Sciatic nerve (tissue), 2 donors: ENCODE measurements at regions not wholly inside any gene's neighbourhood (a gene's known extent, or its start where the extent isn't known, plus 50 kb on each side); places are given as distances from the start of the nearest gene placed in this dataset.

Source experiments
- ATAC-seq: fragments of 200-7000 bp; cut with Tn5 transposase; one replicate; pipeline ENCODE4 v1.9.1; 2020; ENCODE audit warnings: mild to moderate bottlenecking, moderate library complexity
- DNase-seq: peaks from one replicate; pipeline ENCODE4 v3.0.0-alpha.2; 2020; ENCODE audit warnings: low spot score
- intact Hi-C: fragments of 100-400 bp; cut with DNase I; formaldehyde crosslinking; loops from one replicate; pipeline ENCODE4 v1.14.2; 2022
- donor health status: DM: no; HTN: no; CAD: no.
- donor health status: DM: no; HTN: no; CAD: no.

DNA sequence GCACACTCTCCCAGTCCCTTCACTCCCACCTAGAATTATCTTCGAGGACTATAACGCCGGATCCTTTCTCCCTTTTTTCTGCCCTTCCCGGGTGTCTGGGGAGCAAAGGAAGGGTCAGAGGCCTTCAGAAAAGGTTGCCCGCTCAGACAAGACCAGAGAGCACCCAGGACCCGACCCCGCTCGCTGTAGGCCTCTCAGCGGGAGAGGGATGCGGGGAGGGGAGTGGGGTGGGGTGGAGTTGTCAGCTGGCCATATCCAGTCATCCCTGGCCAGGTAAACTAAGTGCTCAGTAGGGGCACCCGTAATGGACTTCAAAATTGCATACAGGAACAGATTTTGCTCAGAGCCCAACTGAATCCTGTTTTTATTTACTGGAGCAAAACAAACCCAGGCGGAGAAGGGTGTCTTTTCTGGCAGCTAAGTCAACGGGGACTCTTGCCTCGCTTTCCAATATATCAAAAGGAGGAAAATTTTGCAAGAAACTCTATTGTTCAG lies 65.0 kb downstream of the NOL4 start:
- intact Hi-C loops: no loop called here
- ATAC-seq: no peak
- DNase-seq: no peak

DNA sequence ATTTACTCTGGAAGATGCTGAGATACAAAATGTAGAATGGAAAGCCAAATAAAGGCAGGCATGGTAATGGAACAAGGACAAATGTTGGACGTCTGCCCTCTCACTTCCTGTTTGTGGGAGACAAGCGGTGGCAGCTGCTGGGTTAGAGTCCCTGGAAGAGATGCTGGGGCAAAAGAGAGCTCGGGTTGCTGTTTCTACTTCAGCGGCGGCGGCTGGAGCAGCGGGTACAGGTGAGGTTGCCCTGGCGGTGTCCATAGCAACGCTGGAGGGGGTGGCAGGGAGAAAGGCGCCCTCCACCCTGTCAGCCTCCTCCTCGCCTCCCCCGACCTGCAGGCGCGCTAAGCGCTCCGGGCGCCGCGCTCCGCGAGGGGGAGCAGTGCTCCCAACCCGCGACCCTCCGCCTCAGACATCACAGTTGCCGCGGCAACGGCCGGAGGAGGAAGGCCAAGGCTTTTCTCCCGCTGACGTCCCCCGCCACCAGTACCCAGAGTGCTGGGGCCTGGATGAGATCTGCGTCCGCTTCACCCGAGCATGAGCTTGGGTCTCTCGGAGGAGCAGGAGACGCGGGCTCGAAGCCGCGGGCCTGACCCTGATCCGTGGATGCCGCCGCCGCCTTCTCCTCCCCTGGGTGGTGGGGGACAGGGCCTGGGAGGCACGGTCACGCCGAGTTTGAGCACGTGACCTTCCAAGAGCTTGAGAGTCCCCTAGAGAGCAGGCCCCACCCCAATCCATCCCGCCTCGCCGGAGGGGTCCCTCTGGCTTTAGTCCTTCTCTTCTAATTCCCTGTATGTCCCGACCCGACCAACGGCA lies 65.6 kb downstream of the NOL4 start:
- ATAC-seq (no peak), DNase-seq (no peak)
- intact Hi-C loops: no loop called here

DNA sequence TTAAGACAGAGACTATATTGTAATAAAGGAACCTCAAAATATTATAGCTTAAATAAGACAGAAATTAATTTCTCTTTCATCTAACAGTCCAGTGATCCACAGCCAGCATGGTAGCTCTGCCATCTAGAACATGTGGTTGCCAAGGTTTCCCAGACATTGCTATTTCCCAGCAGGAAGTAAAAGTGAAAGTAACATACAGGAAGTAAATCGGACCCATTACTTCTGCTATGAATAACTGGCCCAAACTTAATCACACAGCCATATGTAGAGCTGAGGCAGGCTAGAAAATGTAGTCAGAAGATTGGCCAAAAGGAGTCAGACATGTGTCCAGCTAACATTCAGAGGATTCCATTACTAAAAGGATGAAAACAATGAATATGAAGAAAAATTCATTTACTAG lies 71.0 kb downstream of the NOL4 start:
- intact Hi-C loops: no loop called here
- ATAC-seq (no peak), DNase-seq (no peak)

DNA sequence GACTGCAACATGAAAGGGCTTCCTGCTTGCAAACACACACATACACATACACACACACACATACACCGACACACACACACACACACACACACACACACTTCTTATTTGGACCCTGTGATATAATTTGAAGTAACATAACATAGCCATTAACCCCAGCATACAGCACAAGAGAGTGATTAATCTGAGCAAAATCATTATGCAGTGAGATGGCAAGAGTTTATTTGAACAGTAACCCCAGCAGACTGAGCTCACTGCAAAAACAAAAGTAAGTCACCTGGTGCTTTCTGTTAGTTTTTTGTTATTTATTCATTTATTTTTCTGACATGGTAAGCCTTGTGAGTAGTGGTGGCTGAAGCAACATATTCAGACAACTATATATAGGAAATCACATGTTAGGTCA lies 93.7 kb downstream of the NOL4 start:
- ATAC-seq: no peak
- DNase-seq: no peak
- intact Hi-C loops: no loop called here

DNA sequence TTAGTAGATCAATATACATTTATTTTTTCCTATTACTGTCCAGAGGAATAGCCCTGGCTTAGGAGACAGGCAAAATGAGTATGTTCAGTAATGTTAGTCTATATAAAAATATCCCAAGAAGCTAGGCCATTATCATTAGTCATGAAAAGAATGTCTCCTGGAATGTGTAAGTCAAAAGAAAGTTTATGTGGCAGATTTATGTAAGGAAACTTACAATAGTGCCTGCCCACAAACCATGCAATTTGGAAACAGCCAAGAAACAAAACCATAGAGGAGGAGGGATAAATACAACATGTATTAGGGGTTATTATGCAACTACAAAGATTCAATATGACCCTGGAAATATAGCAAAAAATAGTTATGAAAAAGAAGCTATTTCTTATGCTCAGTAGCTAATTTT lies 96.3 kb downstream of the NOL4 start:
- no peak for DNase-seq
- no peak for ATAC-seq
- intact Hi-C loops: no loop called here

DNA sequence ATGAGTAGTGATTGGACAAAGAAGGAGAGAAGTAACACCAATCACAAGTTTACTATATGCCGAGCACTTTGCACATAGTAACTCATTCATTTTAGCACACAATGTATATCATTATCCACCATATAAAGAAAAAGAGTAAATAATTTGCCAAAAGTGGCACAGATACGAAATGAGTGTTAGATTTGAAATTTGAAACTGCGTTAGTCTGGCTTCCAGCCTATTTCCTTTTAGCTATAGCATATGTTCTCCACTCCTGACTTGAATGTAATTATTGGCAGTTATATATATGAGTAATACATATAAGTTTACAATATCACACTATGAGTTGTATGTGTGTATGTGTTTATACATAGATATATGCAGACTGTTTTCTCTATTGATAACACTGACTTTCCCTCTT lies 98.6 kb downstream of the NOL4 start:
- no peak for DNase-seq
- intact Hi-C loops: no loop called here
- no peak for ATAC-seq

DNA sequence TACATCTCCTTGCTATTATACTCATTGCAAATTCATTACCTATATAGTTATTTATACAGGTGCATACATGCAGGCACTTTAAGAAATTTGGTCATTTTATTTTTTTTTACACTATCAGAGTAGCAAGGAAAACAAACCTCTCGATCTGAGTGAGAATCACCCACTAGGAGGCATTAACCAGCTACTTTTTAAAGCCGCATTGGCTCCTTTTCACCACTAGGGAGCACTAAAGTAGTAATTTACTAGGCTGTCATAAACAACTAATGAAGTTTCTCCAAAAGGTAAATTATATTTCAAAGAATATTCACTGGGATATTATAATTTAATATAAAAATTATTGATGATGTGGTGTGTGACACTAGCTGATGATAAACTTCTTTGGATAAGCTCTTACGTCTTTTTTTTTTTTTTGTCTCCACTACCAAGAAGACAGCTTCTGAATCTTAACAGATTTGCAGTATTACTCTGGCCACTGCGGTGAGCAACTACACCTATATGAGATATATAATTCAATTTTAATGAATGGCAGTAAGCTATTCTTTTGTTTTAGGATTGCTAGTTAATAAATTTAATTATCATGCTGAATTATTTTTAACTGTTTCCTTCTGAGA lies 101.9 kb downstream of the NOL4 start:
- intact Hi-C loops: no loop called here
- no peak for DNase-seq

DNA sequence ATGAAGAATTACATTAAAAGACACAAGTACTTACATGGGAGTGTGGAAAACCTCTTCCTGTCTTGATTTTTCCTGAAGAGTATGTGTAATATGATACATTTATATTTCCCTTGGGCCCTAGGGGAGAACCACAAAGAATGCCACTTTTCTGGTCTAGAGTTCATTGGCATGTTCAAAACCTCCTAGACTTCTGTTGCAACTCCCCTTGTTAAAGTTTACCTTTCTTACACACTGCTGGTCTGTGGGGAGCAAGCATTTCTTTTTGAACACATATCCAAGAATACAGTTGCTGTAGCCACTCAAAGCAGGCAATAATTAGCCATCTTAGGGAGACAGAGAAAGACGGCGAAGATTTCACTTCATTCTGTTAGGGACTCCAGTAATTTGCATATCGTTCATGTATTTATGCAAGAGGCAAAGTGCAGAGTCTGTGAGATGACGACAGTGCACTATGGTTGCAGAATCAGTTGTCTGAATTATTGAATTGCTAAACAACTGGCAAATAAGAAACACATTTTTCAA lies 103.5 kb downstream of the NOL4 start:
- no peak for DNase-seq
- ATAC-seq: no peak
- intact Hi-C loops: no loop called here

More for the DNA sequence above, 101.9 kb downstream of the NOL4 start:
- no peak for ATAC-seq

DNA sequence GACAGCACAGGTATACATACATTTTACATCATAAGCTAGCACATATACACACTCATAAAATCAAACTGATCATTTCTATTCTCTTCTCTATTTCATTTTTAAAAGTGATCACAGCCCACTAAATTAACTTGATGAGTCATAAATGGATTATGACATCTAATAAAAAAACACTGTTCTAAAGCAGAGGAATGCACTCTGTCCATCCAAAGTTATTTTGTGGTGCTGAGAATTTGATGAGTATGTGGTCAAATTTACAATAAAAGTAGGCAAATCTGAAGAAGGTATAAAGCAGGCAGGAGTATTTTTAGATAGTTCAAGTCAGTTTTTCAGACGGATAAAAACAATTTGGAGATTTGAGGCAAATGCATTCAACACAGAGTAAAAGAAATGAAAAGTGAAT lies 104.4 kb downstream of the NOL4 start:
- ATAC-seq (no peak), DNase-seq (no peak)
- intact Hi-C loops: no loop called here

DNA sequence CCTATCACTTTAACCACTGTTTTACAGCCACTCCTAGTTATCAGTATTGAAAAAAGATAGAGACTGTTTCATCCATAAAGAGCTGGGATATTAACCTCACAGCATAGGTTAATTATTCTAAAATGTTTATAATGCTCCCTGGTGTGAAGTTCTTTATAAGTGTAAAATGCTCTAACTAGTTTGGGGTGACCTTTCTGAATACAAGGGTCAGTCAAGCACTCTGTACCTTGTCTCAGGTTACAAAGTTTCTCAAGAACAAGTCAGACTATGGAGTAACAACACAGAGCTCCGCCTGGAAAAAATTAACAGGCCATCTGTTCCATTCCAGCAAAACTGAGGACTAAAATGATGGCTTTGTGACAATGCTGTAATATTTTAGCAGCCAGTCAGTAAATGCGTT lies 107.4 kb downstream of the NOL4 start:
- intact Hi-C loops: no loop called here
- DNase-seq (no peak), ATAC-seq (no peak)

DNA sequence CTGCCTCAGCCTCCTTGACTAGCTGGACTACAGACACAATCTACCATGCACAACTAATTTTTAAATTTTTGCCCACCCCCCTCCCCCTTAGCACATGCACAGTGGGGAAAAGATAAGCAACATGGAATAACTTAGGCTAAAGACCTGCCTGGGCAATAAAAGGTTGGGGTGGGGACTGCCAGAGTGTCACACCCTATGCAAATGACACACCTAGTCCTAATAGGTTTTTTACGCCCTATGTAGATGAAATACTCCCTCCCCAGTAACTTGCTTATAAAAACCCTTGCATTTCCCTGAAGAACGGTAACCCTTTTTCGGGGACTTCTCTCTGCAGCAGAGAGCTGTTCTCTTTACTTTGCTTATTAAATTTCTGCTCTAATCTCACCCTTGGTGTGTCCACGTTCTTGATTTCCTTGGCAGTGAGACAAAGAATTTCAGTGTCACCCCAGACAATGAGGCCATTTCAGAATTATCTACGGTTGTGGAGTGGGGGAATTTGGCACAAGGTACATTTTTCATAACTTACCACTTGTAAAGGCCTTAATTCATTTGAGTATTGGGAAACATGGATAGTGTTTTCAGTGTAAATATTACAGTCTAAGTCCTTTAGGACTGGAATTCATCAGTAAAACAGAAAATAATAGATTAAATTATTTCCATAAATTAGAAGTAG lies 109.2 kb downstream of the NOL4 start:
- intact Hi-C loops: no loop called here
- no peak for ATAC-seq

DNA sequence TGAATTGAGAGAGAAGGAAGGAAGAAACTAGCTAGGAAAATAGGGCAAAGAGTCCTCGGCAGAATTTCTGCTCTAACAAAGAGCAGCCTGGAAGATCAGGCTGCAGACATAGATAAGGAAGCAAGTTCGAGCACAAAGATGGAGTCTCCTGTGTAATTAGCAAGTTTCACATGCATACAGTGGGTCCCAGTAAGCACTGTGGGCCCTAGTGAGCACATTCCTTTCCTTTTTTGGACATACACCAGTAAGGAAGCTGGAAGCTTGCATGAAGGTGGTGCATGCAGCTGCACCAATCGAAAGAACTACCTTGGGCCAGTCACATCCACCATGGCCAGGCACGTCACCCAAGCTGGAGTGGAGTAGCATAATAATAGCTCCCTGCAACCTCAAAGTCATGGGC lies 109.7 kb downstream of the NOL4 start:
- no peak for ATAC-seq
- intact Hi-C loops: no loop called here

More for the DNA sequence above, 109.2 kb downstream of the NOL4 start:
- no peak for DNase-seq

DNA sequence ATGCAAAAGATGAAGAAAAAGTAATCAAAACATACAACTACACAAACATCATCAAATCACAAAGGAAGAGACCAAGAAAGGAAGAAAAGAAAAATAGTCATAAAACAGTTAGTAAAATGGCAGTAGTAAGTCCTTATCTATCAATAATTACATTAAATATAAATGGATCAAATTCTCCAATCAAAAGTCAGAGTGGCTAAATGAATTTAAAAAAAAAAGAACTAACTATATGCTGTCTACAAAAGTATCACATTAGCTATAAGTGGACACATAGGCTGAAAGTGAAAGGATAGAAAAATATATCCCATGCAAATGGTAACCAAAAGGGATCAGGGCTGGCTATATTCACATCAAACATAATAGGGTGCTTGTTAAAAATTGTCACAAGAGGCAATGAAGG lies 116.5 kb downstream of the NOL4 start:
- DNase-seq (no peak), ATAC-seq (no peak)
- intact Hi-C loops: no loop called here

More for the DNA sequence above, 109.7 kb downstream of the NOL4 start:
- DNase-seq: no peak

DNA sequence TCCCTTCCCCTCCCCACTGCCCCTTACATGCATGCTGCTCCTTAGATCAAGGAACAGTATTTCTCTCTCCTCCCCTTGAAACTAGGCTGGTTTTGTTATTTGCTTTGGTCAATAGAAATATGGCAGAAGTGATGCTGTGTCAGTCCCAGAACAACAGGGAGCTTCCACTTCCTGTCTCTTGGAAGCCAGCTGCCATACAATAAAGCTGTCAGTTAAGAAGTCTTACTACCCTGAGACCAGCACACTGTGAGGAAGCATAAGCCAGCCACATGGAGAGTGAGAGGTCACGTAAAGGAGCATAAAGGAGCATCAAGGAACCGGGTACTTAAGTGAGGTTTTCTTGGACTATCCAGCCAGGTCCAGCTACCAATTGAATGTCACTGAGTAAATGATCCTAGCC lies 126.6 kb downstream of the NOL4 start:
- DNase-seq (no peak), ATAC-seq (no peak)
- intact Hi-C loops: no loop called here

DNA sequence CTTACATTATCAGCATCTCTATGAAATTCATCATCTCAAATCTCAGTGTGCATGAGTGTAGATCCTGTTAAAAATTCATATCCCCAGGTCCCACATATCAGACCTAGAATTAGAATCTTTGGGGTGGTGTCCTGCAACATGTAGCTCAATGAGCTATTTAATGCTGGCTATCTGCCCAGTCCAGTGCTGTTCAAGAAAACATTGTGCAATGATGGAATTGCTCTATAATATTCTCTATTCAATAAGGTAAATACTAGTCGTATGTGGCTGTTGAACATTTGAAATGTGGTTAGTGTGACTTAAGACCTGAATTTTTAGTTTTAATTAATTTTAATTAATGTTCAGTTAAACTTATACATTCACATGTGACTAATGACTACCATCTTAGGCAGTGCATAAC lies 127.4 kb downstream of the NOL4 start:
- intact Hi-C loops: no loop called here
- no peak for DNase-seq
- no peak for ATAC-seq

DNA sequence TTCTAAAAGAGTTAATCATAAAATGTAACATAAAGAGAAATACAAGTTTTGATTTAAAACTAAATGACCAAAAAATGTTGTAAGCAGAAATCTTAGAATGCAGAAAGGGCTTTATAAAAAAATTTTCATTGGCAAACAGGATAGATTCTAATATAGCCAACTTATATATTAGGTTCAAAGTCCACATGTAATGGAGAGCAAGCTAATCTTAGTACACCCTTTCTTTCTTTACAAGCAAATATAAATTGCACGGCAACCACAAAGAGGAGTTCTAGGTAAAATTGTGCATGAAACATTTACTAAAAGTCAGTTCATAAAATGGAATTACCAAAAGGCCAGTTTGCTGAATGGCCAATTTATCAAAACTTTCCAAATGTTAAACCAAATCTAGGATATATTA lies 130.6 kb downstream of the NOL4 start:
- no peak for ATAC-seq
- intact Hi-C loops: no loop called here
- DNase-seq: no peak

DNA sequence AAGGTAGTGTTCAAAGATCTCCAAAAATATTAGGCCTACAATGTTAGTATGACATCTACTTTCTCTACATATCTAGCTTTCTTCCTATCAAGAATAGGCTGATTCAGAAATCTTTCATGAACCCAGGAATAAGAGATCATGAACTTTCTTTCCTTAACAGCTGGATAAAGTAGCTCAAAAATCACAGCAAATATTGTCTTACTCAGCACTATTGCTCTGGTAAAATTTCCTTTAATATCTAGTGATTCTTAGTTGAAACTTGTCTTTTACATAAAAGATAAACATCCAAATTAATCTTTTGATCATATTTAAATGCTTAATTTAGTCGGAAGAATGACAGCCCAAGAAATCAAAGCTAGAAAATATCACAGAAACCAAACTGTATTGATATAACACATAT lies 131.9 kb downstream of the NOL4 start:
- intact Hi-C loops: no loop called here
- no peak for ATAC-seq
- no peak for DNase-seq

DNA sequence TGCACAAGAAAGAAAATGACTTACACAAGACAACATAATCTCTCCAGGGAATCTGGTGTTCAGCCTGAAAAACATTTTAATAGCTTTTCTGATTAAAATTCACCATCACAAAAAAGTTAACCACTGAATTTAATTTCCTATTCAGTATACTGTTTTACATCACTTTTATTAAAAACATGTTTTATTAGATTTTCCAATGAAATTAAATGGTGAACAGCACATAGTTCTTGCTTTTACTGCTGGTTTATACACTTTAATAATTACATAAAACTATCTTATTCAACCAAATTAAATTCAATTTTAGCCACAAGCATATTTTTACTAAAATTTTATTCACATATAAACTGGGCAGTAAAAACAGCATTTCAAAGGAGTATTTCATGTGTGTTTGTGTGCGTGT lies 138.3 kb downstream of the NOL4 start:
- DNase-seq (no peak), ATAC-seq (no peak)
- intact Hi-C loops: no loop called here

DNA sequence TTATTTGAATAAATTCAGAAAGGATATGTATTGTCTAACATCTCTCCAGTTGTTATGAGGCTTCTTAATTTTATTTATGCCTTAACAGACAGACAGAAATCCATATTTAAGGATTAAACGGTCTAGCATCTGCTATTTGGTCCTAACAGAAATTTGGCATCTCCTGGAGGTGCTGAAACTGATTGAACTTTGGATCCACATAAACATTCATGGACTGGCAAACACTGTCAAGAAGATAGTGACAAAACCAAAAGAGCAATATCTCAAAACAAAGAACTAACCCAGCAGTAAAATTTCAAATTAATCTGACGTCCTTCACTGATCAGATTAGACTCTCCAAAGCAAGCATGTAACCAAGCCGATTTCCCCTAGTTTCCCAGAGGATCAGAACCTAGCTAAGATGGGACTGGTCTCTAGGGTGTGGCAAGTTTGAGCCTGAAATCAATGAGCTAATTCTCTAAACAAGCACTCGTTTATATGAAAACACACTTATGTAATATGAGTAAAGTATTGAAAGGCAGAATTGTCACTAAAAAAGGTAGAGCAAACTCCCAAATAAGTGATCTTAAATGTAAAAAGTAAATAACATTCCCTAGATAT lies 139.5 kb downstream of the NOL4 start:
- intact Hi-C loops: no loop called here
- ATAC-seq (no peak), DNase-seq (no peak)

DNA sequence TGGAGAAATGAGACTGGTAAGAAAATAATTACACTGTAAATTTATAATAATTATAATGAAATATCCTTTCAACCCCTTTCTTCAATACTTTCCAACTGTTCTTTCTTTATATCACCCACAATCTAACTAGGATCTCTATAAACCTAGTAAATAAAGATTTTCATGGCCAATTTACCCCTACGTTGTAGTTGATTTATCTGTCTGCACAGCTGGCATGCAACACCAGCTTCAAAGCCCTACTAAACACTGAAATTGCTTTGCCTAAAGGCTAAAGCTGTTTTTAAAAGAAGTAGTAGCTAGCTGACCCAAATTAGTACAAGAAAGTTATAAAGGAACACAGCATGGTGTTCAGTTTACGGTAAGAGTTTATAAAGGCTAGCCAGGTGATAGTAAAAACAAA lies 140.1 kb downstream of the NOL4 start:
- DNase-seq: no peak

More for the DNA sequence above, 140.1 kb downstream of the NOL4 start:
- intact Hi-C loops: no loop called here
- ATAC-seq: no peak
